Liver (tissue), 8 donors: ENCODE measurements at regions not wholly inside any gene's neighbourhood (a gene's known extent, or its start where the extent isn't known, plus 50 kb on each side); places are given as distances from the start of the nearest gene placed in this dataset.

Experiments
- DNase-seq: peaks from one replicate; pipeline ENCODE4 v3.0.0-alpha.2; 2017; ENCODE audit warnings: low spot score
- H3K27ac ChIP-seq, 2 donors: one replicate each; pipeline ENCODE4 v1.7.0; 2013; ENCODE audit warnings: inconsistent platforms in 2 of 2, low read length in 2 of 2, control low read depth in 1 of 2, low read depth in 1 of 2, mild to moderate bottlenecking in 1 of 2
- H3K27me3 ChIP-seq, 4 donors: one replicate each; pipeline versions ENCODE4 v1.6.1 to v1.7.0; 2013; ENCODE audit warnings: low read length in 3 of 4, inconsistent platforms in 1 of 4, mild to moderate bottlenecking in 1 of 4, moderate library complexity in 1 of 4; ENCODE audit not compliant: control insufficient read depth in 4 of 4, insufficient read depth in 4 of 4
- H3K36me3 ChIP-seq, 4 donors: one replicate each; pipeline versions ENCODE4 v1.6.1 to v1.7.0; 2013; ENCODE audit warnings: low read length in 3 of 4, mild to moderate bottlenecking in 3 of 4, low read depth in 1 of 4, moderate library complexity in 1 of 4; ENCODE audit not compliant: control insufficient read depth in 4 of 4, insufficient read depth in 3 of 4
- H3K4me1 ChIP-seq, 4 donors: one replicate each; pipeline versions ENCODE4 v1.6.1 to v1.7.0; 2013; ENCODE audit warnings: low read length in 3 of 4, mild to moderate bottlenecking in 3 of 4, moderate library complexity in 1 of 4; ENCODE audit not compliant: control insufficient read depth in 4 of 4, insufficient read depth in 4 of 4
- H3K4me3 ChIP-seq, 3 donors: one replicate each; pipeline versions ENCODE4 v1.6.1 to v1.7.0; 2013; ENCODE audit warnings: low read length in 3 of 3, control low read depth in 1 of 3, low read depth in 1 of 3, mild to moderate bottlenecking in 1 of 3
- H3K9ac ChIP-seq, 2 donors: one replicate each; pipeline ENCODE4 v1.7.0; 2013; ENCODE audit warnings: low read length in 2 of 2, mild to moderate bottlenecking in 2 of 2, moderate library complexity in 2 of 2, control low read depth in 1 of 2, low read depth in 1 of 2
- H3K9me3 ChIP-seq, 4 donors: one replicate each; pipeline versions ENCODE4 v1.6.1 to v1.7.0; 2013; ENCODE audit warnings: low read length in 3 of 4; ENCODE audit not compliant: control insufficient read depth in 4 of 4
- ATF3 ChIP-seq: IDR thresholded peaks from 2 replicates; pipeline ENCODE4 v1.6.1; 2016; ENCODE audit warnings: antibody characterized with exemption
- EGR1 ChIP-seq, 2 donors: IDR thresholded peaks; 2 replicates each; pipeline ENCODE4 v1.6.1; 2016 to 2018; ENCODE audit warnings: antibody characterized with exemption in 2 of 2, low read depth in 2 of 2
- FOXA1 ChIP-seq: IDR thresholded peaks from 2 replicates; pipeline ENCODE4 v1.6.1; 2016; ENCODE audit warnings: antibody characterized with exemption
- FOXA2 ChIP-seq: IDR thresholded peaks from 2 replicates; pipeline ENCODE4 v1.6.1; 2016; ENCODE audit warnings: antibody characterized with exemption
- GABPA ChIP-seq, 2 donors: IDR thresholded peaks in 1 of 2; conservative IDR thresholded peaks in 1 of 2; 2 replicates each; pipeline ENCODE4 v1.6.1; 2016; ENCODE audit warnings: antibody characterized with exemption in 2 of 2, mild to moderate bottlenecking in 1 of 2, moderate library complexity in 1 of 2
- MAX ChIP-seq: IDR thresholded peaks from 2 replicates; pipeline ENCODE4 v1.6.1; 2016; ENCODE audit warnings: antibody characterized with exemption
- NR2F2 ChIP-seq: IDR thresholded peaks from 2 replicates; pipeline ENCODE4 v1.6.1; 2016; ENCODE audit warnings: antibody characterized with exemption
- RAD21 ChIP-seq, 2 donors: IDR thresholded peaks; 2 replicates each; pipeline ENCODE4 v1.6.1; 2016; ENCODE audit warnings: antibody characterized with exemption in 2 of 2, mild to moderate bottlenecking in 2 of 2
- REST ChIP-seq: IDR thresholded peaks from 2 replicates; pipeline ENCODE4 v1.6.1; 2016; ENCODE audit warnings: antibody characterized with exemption, mild to moderate bottlenecking
- RXRA ChIP-seq, 2 donors: IDR thresholded peaks; 2 replicates each; pipeline ENCODE4 v1.6.1; 2017 to 2018; ENCODE audit warnings: antibody characterized with exemption in 2 of 2, mild to moderate bottlenecking in 1 of 2
- SP1 ChIP-seq: IDR thresholded peaks from 2 replicates; pipeline ENCODE4 v1.6.1; 2018; ENCODE audit warnings: antibody characterized with exemption, mild to moderate bottlenecking
- TAF1 ChIP-seq: conservative IDR thresholded peaks from 2 replicates; pipeline ENCODE4 v1.6.1; 2016; ENCODE audit warnings: antibody characterized with exemption, mild to moderate bottlenecking
- YY1 ChIP-seq: IDR thresholded peaks from 2 replicates; pipeline ENCODE4 v1.6.1; 2016; ENCODE audit warnings: antibody characterized with exemption, mild to moderate bottlenecking
- WGBS: extraction: QIAGEN DNeasy Blood & Tissue Kit; methylation state at CpG from one replicate; pipeline ENCODE4 v1.1.7; 2013; 5-methylcytosine and 5-hydroxymethylcytosine counted together
- TF ChIP-seq, protein P1 (sequence below): fragments of 150-350 bp; IDR thresholded peaks from 2 replicates; pipeline ENCODE4 v1.5.1; 2017; ENCODE audit warnings: improper control_type of control experiment, low read depth, low read length; ENCODE audit not compliant: missing input control
- donor health status: healthy.
- donor health status: healthy.
- donor health status: healthy.
- donor health status: healthy.
- donor health status: healthy.

DNA sequence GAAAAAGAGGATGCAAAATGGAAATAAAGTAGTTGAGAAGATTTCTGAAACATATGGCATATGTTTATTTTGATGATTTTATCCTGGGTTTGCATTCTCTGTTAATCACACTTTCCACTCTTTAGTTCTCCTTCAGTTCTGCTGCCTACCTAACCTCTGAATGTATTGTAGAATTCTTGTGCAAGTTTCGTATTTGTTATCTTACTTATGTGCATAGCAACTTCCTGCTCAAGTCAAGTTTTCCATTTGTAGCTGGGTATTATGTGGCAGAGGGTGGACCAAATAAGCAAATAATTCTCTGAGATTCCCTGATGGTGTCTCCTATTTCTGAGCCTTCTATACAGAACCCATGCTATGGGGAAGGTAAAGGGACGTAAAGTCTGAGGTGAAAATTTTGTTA lies 381.6 kb downstream of the FOXG1 start:
- no peak for DNase-seq
- Histone ChIP-seq H3K9me3 (no peaks in the 10 kb centered on the region), H3K27ac (no peak overlapping the region), H3K27me3 (no peaks in the 10 kb centered on the region), H3K4me3 (no peak overlapping the region), H3K4me1 (no peaks in the 10 kb centered on the region), H3K36me3 (no peaks in the 10 kb centered on the region), H3K9ac (no peak overlapping the region)
- 66% methylated on average over 2 of the region's 2 CpGs for WGBS
- TF ChIP-seq FOXA1 (no peak), MAX (no peak), REST (no peak), TAF1 (no peak), NR2F2 (no peak)

GRCh38 chr14:29149798-29150197 lies 383.2 kb downstream of the FOXG1 start:
- H3K36me3 ChIP-seq, result no peaks in the 10 kb centered on the region
- H3K4me1 ChIP-seq, result no peaks in the 10 kb centered on the region
- no peak overlapping the region for H3K4me3 ChIP-seq
- DNase-seq, result no peak
- no peaks in the 10 kb centered on the region for H3K9me3 ChIP-seq
- H3K27ac ChIP-seq, result no peak overlapping the region
- TF ChIP-seq RXRA (IDR thresholded peaks at IDR 0.05), result no peak
- TF ChIP-seq ATF3, result no peak
- TF ChIP-seq, protein P1, sequence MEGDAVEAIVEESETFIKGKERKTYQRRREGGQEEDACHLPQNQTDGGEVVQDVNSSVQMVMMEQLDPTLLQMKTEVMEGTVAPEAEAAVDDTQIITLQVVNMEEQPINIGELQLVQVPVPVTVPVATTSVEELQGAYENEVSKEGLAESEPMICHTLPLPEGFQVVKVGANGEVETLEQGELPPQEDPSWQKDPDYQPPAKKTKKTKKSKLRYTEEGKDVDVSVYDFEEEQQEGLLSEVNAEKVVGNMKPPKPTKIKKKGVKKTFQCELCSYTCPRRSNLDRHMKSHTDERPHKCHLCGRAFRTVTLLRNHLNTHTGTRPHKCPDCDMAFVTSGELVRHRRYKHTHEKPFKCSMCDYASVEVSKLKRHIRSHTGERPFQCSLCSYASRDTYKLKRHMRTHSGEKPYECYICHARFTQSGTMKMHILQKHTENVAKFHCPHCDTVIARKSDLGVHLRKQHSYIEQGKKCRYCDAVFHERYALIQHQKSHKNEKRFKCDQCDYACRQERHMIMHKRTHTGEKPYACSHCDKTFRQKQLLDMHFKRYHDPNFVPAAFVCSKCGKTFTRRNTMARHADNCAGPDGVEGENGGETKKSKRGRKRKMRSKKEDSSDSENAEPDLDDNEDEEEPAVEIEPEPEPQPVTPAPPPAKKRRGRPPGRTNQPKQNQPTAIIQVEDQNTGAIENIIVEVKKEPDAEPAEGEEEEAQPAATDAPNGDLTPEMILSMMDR, result no peak
- TF ChIP-seq YY1, result no peak
- TF ChIP-seq REST, result no peak
- no peak for TF ChIP-seq SP1
- no peak for TF ChIP-seq EGR1 (IDR thresholded peaks at IDR 0.05; ENCODE audit: low read depth in 2 of 2)
- no peak for TF ChIP-seq MAX
- TF ChIP-seq FOXA1, result no peak
- TF ChIP-seq RAD21 (IDR thresholded peaks at IDR 0.05), result no peak
- TF ChIP-seq FOXA2, result no peak
- TF ChIP-seq GABPA (IDR thresholded peaks at IDR 0.05 in 1 of 2, conservative IDR thresholded peaks at IDR 0.05 in 1 of 2), result no peak
- no peak overlapping the region for H3K9ac ChIP-seq
- no peaks in the 10 kb centered on the region for H3K27me3 ChIP-seq
